Osteoblast (primary cell): ENCODE measurements at regions not wholly inside any gene's neighbourhood (a gene's known extent, or its start where the extent isn't known, plus 50 kb on each side); places are given as distances from the start of the nearest gene placed in this dataset.

ENCODE experiments used
- DNase-seq: peaks from one replicate; pipeline ENCODE4 v3.0.0; 2011; ENCODE audit warnings: low spot score, mixed read lengths; ENCODE audit not compliant: insufficient read length; ENCODE audit errors: missing footprints
- H2AFZ ChIP-seq: 2 replicates; pipeline ENCODE4 v1.6.0; 2011; ENCODE audit warnings: mild to moderate bottlenecking, low read length
- H3K27ac ChIP-seq: 2 replicates; pipeline ENCODE4 v1.5.1; 2011; ENCODE audit warnings: mild to moderate bottlenecking, low read depth, low read length, moderate library complexity
- H3K27me3 ChIP-seq: 2 replicates; pipeline ENCODE4 v1.6.0; 2012; ENCODE audit warnings: mild to moderate bottlenecking, control low read depth, inconsistent platforms, low read length, moderate library complexity; ENCODE audit not compliant: insufficient read depth
- H3K36me3 ChIP-seq: 2 replicates; pipeline ENCODE4 v1.5.1; 2011; ENCODE audit warnings: mild to moderate bottlenecking, low read length, control low read depth, moderate library complexity; ENCODE audit not compliant: insufficient read depth
- H3K4me1 ChIP-seq: 2 replicates; pipeline ENCODE4 v1.5.1; 2011; ENCODE audit warnings: mild to moderate bottlenecking, low read length, control low read depth, moderate library complexity; ENCODE audit not compliant: insufficient read depth
- H3K4me2 ChIP-seq: 2 replicates; pipeline ENCODE4 v1.6.0; 2011; ENCODE audit warnings: mild to moderate bottlenecking, low read length; ENCODE audit not compliant: insufficient read depth
- H3K4me3 ChIP-seq: fragments of 200-600 bp; sonication (generic); 3 replicates; pipeline ENCODE4 v1.5.1; 2012; ENCODE audit warnings: mild to moderate bottlenecking, low read length, inconsistent platforms; ENCODE audit not compliant: insufficient read depth
- H3K79me2 ChIP-seq: 2 replicates; pipeline ENCODE4 v1.6.0; 2012; ENCODE audit warnings: mild to moderate bottlenecking, low read length, control low read depth, inconsistent platforms; ENCODE audit not compliant: insufficient read depth
- H3K9me3 ChIP-seq: 2 replicates; pipeline ENCODE4 v1.5.1; 2011; ENCODE audit warnings: low read depth, low read length, control low read depth
- H4K20me1 ChIP-seq: 2 replicates; pipeline ENCODE4 v1.6.0; 2012; ENCODE audit warnings: mild to moderate bottlenecking, low read length, control low read depth; ENCODE audit not compliant: insufficient read depth
- TF ChIP-seq, protein P1 (sequence below): IDR thresholded peaks from 2 replicates; pipeline ENCODE4 v1.5.1; 2011; ENCODE audit warnings: mild to moderate bottlenecking, low read depth, low read length, moderate library complexity; ENCODE audit errors: extremely low read depth

DNA sequence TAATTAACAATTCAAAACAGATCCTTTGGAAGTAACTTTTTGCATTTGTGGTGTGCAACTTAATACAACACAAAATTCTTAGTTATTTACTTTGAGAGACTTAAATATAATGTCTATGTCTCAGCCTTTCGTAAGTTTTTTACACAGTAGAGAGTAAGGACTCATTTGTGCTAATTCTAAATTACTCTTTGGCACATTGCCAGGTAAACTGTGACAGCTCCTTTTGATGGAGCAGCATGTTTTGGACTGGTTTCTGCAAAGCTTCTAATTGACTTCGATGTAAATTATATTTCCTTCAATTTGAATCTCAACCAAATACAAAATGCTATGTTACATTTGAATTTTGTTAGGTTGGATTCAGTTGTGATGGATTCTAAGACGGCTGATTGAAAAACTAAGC lies 450.7 kb upstream of the OPRM1 start:
- DNase-seq = no peak
- Histone ChIP-seq H3K79me2 (no peaks in the 10 kb centered on the region), H3K4me2 (no peak overlapping the region), H3K36me3 (no peaks in the 10 kb centered on the region), H3K4me3 (no peak overlapping the region), H3K27ac (no peak overlapping the region), H3K27me3 (no peaks in the 10 kb centered on the region), H3K4me1 (no peaks in the 10 kb centered on the region), H4K20me1 (no peaks in the 10 kb centered on the region), H3K9me3 (no peaks in the 10 kb centered on the region), H2AFZ (no peak overlapping the region)
- TF ChIP-seq, protein P1, sequence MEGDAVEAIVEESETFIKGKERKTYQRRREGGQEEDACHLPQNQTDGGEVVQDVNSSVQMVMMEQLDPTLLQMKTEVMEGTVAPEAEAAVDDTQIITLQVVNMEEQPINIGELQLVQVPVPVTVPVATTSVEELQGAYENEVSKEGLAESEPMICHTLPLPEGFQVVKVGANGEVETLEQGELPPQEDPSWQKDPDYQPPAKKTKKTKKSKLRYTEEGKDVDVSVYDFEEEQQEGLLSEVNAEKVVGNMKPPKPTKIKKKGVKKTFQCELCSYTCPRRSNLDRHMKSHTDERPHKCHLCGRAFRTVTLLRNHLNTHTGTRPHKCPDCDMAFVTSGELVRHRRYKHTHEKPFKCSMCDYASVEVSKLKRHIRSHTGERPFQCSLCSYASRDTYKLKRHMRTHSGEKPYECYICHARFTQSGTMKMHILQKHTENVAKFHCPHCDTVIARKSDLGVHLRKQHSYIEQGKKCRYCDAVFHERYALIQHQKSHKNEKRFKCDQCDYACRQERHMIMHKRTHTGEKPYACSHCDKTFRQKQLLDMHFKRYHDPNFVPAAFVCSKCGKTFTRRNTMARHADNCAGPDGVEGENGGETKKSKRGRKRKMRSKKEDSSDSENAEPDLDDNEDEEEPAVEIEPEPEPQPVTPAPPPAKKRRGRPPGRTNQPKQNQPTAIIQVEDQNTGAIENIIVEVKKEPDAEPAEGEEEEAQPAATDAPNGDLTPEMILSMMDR = no peak

DNA sequence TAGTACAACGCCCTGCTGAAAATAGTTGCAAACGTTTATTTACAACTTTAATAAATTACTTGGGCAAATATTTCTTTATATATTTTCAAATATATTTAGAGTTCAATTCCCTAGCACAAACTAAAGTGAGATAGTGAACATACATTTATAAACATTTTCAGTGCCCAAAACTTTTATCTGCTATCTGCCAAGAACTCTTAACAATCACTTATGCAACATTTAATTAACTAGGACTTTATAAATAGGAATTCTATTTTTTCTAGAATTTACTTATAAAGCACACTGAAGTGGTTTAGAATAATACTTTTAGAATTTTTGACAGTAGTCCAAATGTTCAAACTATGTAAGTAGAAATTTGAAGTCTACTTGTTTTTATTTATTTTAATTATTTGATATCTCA lies 452.6 kb upstream of the RGS17 start:
- no peaks in the 10 kb centered on the region for H3K36me3 ChIP-seq
- H3K9me3 ChIP-seq = no peaks in the 10 kb centered on the region
- no peak for DNase-seq
- H3K27me3 ChIP-seq = no peaks in the 10 kb centered on the region
- H3K4me1 ChIP-seq = no peaks in the 10 kb centered on the region
- no peaks in the 10 kb centered on the region for H4K20me1 ChIP-seq
- H3K4me2 ChIP-seq = no peak overlapping the region
- no peak overlapping the region for H3K27ac ChIP-seq
- no peak overlapping the region for H3K4me3 ChIP-seq
- no peak overlapping the region for H2AFZ ChIP-seq
- no peaks in the 10 kb centered on the region for H3K79me2 ChIP-seq
- TF ChIP-seq, protein P1 = no peak

DNA sequence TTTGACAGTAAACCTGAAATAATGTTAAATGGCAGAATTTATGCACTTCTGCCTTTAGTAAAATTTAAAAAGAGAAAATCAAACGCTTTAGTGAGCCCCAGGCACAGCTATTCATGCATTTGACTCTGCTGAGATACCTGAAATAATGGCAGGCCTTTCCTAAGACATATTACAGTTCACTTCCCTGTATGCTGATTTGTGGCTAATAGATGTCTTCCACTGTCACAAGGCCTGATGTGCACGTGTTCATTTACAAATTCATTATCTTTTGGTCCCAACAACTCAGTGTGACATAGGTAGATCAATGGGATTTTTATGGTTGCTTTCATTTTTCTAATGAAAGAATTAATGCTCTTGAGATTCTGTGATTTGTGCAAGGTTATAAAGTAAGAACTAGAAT lies 449.7 kb upstream of the RGS17 start:
- no peak for DNase-seq
- Histone ChIP-seq H3K9me3 (no peaks in the 10 kb centered on the region), H3K4me1 (no peaks in the 10 kb centered on the region), H3K36me3 (no peaks in the 10 kb centered on the region), H3K79me2 (no peaks in the 10 kb centered on the region), H3K27me3 (no peaks in the 10 kb centered on the region), H3K4me2 (no peak overlapping the region), H2AFZ (no peak overlapping the region), H4K20me1 (no peaks in the 10 kb centered on the region), H3K27ac (no peak overlapping the region), H3K4me3 (no peak overlapping the region)
- TF ChIP-seq, protein P1 = no peak

DNA sequence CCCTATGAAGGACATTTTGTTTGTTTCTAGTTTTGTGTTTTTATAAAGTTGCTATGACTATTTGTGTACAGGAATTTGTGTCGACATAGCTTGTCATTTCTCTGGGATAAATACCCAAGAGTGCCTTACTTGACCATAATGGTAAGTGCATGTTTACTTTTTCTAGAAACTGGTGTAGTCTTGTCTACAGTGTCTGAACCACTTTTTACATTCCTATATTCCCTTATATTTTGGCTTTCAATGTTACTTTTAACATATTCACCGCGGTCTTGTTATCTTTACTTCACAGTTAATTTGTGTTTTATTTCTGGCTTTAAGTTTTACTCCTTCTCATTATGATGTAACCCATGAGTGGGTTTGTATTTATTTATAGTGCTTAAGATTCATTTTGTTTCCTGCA lies 444.4 kb upstream of the RGS17 start:
- Histone ChIP-seq H3K9me3 (no peaks in the 10 kb centered on the region), H3K4me1 (no peaks in the 10 kb centered on the region), H3K36me3 (no peaks in the 10 kb centered on the region), H4K20me1 (no peaks in the 10 kb centered on the region), H3K4me2 (no peak overlapping the region), H3K27ac (no peak overlapping the region), H3K27me3 (no peaks in the 10 kb centered on the region), H2AFZ (no peak overlapping the region), H3K79me2 (no peaks in the 10 kb centered on the region), H3K4me3 (no peak overlapping the region)
- TF ChIP-seq, protein P1 = no peak
- DNase-seq = no peak
